ENCODE measurements at regions not wholly inside any gene's neighbourhood (a gene's known extent, or its start where the extent isn't known, plus 50 kb on each side); places are given as distances from the start of the nearest gene placed in this dataset.

- no peaks in the 10 kb centered on the region for H3K27me3 Mint-ChIP-seq (ENCODE audit: low read depth)
- H3K9me3 Mint-ChIP-seq = peaks cover 5% of the 10 kb centered on the region
- TF ChIP-seq CTCF (conservative IDR thresholded peaks at IDR 0.05) = no peak
- H3K4me1 Mint-ChIP-seq = no peaks in the 10 kb centered on the region
- no peaks in the 10 kb centered on the region for H3K36me3 Mint-ChIP-seq (ENCODE audit: low read depth)
- no peak for DNase-seq (ENCODE audit: low read depth, low spot score)
- no peak overlapping the region for H3K27ac Mint-ChIP-seq (ENCODE audit: unreplicated experiment)
- no peak overlapping the region for H3K4me3 Mint-ChIP-seq
These were observed 233.3 kb downstream of the C1D start for GRCh38 chr2:67829470-67829869.

- no peaks in the 10 kb centered on the region for H3K4me1 Mint-ChIP-seq
- H3K27me3 Mint-ChIP-seq (ENCODE audit: low read depth) = no peaks in the 10 kb centered on the region
- H3K4me3 Mint-ChIP-seq = no peak overlapping the region
- DNase-seq (ENCODE audit: low read depth, low spot score) = no peak
- H3K36me3 Mint-ChIP-seq (ENCODE audit: low read depth) = no peaks in the 10 kb centered on the region
- no peaks in the 10 kb centered on the region for H3K9me3 Mint-ChIP-seq
- no peak overlapping the region for H3K27ac Mint-ChIP-seq (ENCODE audit: unreplicated experiment)
- no peak for TF ChIP-seq CTCF (conservative IDR thresholded peaks at IDR 0.05)
These were observed 229.2 kb downstream of the C1D start for GRCh38 chr2:67833632-67834031.

GRCh38 chr2:67834482-67834881, 228.3 kb downstream of the C1D start:
- no peak for TF ChIP-seq CTCF (conservative IDR thresholded peaks at IDR 0.05)
- H3K9me3 Mint-ChIP-seq = no peaks in the 10 kb centered on the region
- no peak for DNase-seq (ENCODE audit: low read depth, low spot score)
- no peak overlapping the region for H3K4me3 Mint-ChIP-seq
- no peaks in the 10 kb centered on the region for H3K27me3 Mint-ChIP-seq (ENCODE audit: low read depth)
- no peaks in the 10 kb centered on the region for H3K36me3 Mint-ChIP-seq (ENCODE audit: low read depth)
- H3K27ac Mint-ChIP-seq (ENCODE audit: unreplicated experiment) = no peak overlapping the region
- no peaks in the 10 kb centered on the region for H3K4me1 Mint-ChIP-seq

GRCh38 chr2:67835266-67835665, 227.5 kb downstream of the C1D start:
- H3K4me1 Mint-ChIP-seq = no peaks in the 10 kb centered on the region
- no peak for TF ChIP-seq CTCF (conservative IDR thresholded peaks at IDR 0.05)
- no peaks in the 10 kb centered on the region for H3K36me3 Mint-ChIP-seq (ENCODE audit: low read depth)
- H3K27me3 Mint-ChIP-seq (ENCODE audit: low read depth) = no peaks in the 10 kb centered on the region
- H3K9me3 Mint-ChIP-seq = no peaks in the 10 kb centered on the region
- no peak overlapping the region for H3K4me3 Mint-ChIP-seq
- H3K27ac Mint-ChIP-seq (ENCODE audit: unreplicated experiment) = no peak overlapping the region
- no peak for DNase-seq (ENCODE audit: low read depth, low spot score)

- H3K9me3 Mint-ChIP-seq = no peaks in the 10 kb centered on the region
- no peak for DNase-seq (ENCODE audit: low read depth, low spot score)
- H3K27me3 Mint-ChIP-seq (ENCODE audit: low read depth) = peaks cover 2% of the 10 kb centered on the region
- H3K4me3 Mint-ChIP-seq = no peak overlapping the region
- H3K36me3 Mint-ChIP-seq (ENCODE audit: low read depth) = no peaks in the 10 kb centered on the region
- no peaks in the 10 kb centered on the region for H3K4me1 Mint-ChIP-seq
- no peak overlapping the region for H3K27ac Mint-ChIP-seq (ENCODE audit: unreplicated experiment)
- no peak for TF ChIP-seq CTCF (conservative IDR thresholded peaks at IDR 0.05)
These were observed 225.9 kb downstream of the C1D start for GRCh38 chr2:67836866-67837265.

- Mint-ChIP-seq H3K4me3 (no peak overlapping the region), H3K27me3 (ENCODE audit: low read depth) (peaks cover 9% of the 10 kb centered on the region), H3K36me3 (ENCODE audit: low read depth) (no peaks in the 10 kb centered on the region), H3K27ac (ENCODE audit: unreplicated experiment) (no peak overlapping the region), H3K9me3 (no peaks in the 10 kb centered on the region), H3K4me1 (no peaks in the 10 kb centered on the region)
- no peak for TF ChIP-seq CTCF (conservative IDR thresholded peaks at IDR 0.05)
- no peak for DNase-seq (ENCODE audit: low read depth, low spot score)
These were observed 224.6 kb downstream of the C1D start for GRCh38 chr2:67838205-67838604.
